ENCODE measurements at regions not wholly inside any gene's neighbourhood (a gene's known extent, or its start where the extent isn't known, plus 50 kb on each side); places are given as distances from the start of the nearest gene placed in this dataset.
A peak's percentile ranks its signal among the peaks of the same experiment; 100 is the strongest.

DNA sequence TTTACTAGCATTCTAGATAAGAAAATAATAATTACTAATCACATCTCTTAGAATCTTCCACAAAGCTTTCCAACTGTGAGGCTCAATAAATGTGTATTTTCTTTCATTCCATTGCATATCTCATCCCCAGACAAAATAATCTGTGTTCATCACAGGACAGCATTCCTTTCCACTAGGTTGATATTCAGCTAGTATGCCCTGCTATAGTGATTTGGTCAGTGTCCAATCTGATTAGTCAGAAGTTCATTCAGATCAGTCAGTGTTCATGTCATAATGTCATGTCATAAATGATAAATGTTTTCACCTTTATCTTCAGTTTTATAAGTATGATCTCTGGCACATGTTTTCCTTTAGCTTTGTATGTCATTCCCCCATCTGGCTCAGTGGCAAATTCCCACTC, 611.4 kb downstream of the KCTD8 start:
- no peak for DNase-seq

DNA sequence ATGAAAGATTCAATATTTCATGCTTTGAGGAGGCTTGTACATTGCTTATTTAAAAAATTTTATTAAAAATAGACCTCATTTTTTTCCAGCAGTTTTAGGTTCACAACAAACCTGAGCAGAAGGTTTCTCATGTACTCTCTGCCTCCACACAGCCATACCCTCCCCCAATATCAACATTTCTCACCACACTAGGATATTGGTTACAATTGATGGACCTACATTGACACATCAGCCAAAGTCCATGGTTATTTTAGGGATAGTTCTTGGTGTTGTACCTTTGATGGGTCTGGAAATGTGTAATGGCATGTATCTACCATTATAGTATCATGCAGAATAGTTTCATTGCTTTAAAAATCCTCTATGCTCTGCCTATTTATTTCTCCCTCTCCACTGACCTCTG, 611.0 kb downstream of the KCTD8 start:
- DNase-seq, result no peak

DNA sequence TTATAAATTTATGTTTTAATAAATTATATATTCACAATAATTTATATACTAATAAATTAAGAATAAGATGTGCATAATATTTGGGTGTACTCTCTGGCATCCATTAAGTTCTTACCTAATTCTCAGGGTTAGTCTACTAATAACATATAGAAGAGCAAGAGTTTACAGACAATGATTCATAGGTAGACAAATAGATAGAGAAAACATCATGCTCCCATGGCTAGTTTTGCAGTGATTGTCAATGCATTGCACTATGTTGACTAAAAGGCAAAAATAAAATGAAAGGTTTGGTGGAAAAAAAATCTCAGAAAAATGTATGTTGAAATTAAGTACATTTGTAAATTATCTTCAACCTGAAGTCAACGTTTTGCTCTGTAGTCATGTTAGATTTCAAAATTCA, 606.0 kb downstream of the KCTD8 start:
- DNase-seq, result no peak

DNA sequence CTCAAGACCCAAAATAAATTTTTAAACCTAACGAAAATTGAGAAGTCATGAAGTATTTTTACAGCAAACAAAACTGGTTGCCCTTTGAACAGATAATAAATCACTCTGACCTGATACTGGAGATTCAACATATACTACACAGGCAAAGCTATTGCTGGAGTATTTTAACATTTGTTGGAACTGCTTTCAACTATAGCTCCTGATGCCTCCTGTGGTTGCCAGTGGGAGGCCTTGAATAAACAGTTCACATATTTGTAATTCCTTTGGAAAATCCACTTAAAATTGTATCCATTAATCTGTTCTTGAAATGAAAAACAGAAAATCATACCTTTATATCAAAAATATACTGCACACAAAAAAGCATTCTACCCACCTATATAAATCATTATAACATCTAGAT, 605.1 kb downstream of the KCTD8 start:
- DNase-seq, result no peak

DNA sequence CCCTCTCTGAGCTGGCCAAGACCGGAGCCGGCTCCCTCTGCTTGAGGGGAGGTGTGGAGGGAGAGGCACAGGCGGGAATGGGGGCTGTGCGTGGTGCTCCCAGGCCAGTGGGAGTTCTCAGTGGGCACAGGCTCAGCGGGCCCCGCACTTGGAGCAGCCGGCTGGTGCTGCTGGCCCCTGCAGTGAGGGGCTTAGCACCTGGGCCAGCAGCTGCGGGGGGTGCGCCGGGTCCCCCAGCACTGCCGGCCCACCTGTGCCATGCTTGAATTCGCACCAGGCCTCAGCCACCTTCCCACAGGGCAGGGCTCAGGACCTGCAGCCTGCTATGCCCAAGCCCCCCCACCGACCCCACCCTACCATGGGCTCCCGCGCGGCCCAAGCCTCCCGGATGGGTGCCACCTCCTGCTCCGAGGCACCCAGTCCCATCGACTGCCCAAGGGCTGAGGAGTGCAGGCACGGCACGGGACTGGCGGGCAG, 602.5 kb downstream of the KCTD8 start:
- DNase-seq, result no peak

DNA sequence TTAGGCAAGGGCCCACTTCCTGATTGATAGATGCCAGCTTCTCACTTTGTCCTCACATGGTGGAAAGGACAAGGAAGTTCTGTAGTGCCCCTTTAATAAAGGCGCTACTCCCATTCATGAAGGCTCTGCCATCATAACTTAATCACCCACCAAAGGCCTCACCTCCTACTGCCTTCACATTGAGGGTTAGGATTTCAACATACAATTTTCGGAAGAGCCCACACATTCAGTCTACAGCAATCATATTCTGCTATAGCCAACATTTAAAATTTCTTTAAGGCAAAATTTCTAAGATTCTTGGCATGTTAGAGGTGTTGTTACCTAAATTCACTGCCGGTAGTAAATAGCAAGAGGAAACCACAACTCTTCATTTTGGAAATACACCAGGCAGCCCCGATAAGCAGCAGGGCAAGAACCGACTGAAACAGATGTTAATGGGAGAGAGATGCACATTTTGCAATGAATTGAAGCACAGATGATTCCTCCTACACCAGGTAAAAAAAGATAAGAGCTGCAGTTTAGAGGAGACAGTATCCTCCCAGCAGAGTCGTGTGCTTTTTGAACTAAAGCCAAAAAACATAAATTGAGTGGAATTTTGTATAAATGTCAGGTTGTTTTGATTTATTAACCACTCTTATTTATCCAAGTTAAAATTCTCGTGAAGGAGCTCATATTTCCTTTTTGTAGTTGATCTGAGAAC, 594.9 kb downstream of the KCTD8 start:
- DNase-seq, result no peak

DNA sequence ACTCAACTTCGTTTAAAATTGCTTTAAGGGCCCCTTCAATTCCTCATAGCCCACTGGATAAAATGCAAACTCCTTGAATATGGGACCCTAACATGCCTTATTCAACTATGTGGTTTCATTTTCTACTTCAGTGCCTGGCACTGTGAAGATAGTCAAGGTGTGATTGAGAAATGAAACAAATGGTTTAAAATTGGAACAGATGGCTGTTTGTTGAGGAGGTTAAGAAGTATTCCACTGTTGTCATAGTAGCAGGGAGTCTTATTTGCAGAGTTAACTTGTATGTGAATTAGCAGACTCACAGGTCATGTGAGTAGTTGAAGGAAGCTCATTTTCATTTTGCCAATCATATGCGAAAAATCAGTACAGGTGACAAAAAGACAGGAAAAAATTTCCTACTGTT, 593.3 kb downstream of the KCTD8 start:
- no peak for DNase-seq

DNA sequence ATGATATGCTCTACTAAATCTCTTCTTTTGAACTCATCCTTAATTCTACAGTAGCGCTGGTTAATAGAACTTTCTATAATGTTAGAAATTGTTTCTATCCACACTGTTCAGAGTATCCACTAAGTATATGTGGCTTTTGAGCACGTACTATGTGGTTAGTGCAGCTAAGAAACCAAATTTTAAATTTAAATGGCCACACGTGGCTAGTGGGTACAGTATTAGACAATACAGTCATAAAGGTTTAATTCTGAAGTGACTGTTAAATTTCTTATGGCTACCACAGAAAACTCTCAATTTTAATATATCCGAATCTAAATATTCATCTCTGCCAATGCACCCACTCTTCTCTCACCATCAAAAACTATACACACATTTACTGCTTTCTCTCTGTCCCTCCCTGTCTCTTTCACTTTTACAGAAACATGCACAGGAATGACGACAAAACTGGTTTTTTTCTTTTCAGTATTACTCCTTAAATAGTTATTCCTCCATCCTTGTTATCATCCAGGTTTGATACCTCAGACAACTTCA, 583.9 kb downstream of the KCTD8 start:
- no peak for DNase-seq

DNA sequence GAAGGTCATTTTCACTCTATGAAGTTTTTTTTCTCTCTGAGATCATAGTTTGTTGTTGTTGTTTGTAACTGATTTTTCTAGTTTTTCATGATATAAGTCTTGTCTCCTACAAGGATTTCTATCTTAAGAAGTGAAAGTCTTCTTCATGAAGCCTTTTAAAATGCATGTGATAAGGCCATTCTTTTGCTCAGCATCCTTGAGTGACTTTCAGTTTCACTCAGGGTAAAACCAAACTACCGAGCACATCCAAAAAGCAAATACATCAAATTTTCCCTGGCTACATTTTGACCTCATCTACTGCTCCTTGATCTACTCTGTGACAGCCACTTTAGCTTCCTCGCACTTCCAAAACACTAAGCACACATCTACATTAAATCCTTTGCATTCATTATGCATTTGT, 580.7 kb downstream of the KCTD8 start:
- DNase-seq, result no peak

DNA sequence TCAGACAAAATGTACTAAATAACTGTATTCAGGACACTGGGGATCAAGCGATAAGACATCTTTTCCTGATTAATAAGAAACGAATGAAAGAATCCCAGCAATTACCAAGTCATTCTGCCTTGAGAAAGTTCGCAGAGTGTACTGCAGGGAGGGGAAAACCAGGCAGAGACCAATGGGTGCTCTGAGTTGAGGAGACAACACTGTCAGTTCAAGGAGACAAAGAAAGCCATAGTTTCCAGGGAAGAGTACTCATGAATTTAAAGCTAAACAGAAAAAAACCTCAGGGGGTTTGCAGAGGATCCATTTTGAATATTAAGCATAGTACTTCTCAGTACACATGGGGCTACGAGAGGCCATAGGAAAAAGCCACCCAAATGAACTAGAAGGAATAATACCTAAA, 573.0 kb downstream of the KCTD8 start:
- DNase-seq, result no peak

DNA sequence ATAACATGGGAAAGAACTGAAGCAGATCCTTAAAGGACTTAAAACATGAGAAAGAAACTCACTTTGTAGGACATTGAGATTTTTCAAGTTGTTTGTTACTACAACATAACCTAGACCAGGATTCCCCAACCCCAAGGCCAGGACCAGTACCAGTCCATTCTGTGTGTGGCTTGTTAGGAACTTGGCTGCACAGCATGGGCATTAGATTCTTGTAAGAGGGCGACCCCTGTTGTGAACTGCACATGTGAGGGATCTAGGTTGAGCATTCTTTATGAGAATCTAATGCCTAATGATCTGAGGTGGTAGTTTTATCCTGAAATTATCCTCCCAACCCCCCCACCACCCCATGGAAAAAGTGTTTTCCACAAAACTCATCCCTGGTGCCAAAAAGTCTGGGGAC, 566.1 kb downstream of the KCTD8 start:
- DNase-seq, result no peak

DNA sequence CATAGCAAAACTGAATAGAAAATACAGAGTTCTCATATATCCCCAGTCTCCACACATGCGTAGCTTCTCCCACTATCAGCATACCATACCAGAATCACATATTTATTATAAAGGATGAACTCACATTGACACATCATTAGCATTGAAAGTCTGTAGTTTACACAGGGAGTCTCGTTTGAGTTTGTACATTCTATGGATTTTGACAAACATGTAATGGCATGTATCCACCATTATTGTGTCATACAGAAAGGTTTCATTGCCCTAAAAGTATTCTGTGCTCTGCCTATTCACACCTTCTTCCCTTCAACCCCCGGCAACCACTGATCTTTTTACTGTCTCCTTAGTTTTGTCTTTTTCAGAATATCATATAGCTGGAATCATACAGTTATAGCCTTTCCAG, 562.4 kb downstream of the KCTD8 start:
- DNase-seq, result no peak

DNA sequence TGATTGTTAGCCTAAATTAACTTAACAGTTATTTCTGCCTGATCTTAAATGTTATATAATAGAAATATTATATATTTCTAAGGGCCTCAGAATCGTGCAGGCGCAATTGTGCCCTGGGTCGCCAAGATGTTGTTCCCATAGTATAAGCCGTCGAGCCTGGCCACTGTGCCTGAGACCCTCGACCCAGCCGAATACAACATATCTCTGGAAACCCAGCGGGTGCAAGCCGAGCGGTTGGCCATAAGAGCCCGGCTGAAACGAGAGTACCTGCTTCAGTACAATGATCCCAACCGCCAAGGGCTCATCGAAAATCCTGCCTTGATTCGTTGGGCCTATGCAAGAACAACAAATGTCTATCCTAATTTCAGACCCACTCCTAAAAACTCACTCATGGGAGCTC, 549.8 kb downstream of the KCTD8 start:
- no peak for DNase-seq

DNA sequence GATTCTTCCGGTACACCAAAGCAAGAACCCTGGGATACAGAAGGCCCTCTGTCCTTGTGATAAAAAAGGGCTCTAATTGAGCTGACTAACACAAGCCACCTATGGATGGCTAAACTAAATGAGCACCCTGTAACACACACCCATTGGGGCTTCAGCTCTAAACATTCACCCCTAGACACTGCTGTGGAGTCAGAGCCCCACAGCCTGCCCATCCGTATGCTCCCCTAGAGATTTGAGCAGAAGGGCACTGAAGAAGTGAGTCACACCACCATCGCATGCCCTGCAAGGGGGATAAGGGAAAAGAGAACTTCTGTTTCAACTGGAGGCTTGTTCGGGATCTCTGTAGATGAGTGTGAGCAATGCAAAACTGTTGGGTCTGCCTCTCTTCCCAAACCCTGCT, 545.2 kb downstream of the KCTD8 start:
- DNase-seq, result no peak

DNA sequence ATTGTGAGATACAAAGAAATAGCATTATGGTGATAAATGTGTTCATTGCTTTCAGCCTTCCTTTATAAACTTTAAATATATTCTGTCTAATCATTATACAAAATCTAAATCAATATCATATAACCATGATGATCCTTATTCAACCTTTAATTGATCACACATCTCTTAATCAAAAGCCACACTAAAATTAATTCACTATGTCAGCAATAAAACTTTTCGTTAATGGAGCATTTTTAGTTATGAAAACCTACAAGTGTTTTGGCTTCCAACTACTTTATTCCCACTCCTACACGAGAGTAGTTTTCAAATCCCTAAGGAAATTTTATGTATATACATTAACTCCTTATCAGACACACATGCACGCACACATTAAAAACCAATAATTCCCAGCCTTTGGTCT, 530.2 kb downstream of the KCTD8 start:
- DNase-seq, result no peak

DNA sequence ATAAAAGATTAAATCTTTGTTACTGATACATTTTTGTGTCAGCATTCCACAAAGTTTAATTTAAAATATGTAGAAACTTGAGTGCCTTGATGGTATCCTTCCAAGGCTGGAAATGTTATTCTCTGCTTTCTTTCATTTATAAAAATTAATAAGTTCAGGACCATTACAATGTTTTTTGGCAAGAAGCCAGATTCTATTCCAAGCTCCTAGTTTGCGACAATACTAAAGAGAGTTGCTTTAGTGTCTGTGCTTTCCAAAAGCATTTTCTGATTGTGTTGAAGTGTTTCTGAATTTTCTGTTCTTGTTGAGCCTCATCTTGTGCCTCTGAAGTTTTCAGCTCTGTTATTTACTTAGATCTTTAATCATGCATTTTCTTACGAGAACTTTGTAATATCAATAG, 516.2 kb downstream of the KCTD8 start:
- peak in 1 of 2 donors; percentile 3 for DNase-seq

DNA sequence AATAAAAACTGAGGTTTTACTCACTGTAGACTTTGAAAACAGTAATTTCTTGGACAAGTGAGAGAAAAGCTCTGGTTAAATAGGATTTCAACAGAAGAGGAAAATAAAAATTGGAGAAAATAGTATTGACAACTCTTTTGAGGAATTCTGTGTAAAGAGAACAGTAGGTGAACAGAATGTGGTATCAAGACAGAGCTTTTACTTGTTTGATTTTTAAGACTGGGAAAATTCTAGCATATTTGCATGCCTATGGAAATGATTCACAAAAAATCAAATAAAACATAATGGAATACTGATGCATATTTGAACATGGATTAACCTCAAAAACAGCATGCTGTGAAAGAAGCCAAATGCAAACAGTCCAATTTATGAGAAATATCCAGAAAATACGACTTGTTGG, 504.6 kb downstream of the KCTD8 start:
- DNase-seq, result no peak

DNA sequence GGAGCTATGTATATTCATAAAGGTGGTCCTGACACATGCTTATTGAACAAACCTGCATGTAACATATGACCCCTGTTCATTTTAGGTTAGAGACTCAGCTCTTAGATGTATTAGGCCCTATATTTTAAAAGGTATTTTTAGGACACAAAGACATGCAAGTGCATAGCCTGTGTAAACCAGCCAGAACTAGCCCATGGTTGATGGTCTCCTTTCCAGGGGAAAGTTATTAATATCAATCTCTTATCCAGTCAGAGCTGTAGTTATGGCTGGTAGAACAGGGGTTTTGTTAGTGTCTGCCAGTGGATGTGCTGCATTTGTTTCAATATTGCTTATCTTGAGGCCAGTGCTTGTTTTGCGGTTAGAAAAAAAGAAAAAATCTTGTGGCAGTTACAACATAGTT, 488.6 kb downstream of the KCTD8 start:
- no peak for DNase-seq

DNA sequence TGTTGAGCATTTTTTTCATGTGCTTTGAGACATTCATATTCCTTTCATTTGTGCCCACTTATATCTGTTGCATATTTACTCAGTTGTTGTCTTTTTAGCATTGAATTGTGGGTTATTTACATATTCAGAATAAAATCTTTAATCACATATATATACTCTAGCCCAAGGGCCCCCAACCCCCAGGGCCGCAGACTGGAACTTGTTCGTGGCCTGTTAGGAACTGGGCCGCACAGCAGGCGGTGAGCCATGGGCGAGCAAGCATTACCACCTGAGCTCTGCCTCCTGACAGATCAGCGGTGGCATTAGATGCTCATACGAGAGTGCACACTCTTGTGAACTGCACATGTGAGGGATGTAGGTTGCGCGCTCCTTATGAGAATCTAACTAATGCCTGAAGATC, 480.6 kb downstream of the KCTD8 start:
- DNase-seq, result no peak

DNA sequence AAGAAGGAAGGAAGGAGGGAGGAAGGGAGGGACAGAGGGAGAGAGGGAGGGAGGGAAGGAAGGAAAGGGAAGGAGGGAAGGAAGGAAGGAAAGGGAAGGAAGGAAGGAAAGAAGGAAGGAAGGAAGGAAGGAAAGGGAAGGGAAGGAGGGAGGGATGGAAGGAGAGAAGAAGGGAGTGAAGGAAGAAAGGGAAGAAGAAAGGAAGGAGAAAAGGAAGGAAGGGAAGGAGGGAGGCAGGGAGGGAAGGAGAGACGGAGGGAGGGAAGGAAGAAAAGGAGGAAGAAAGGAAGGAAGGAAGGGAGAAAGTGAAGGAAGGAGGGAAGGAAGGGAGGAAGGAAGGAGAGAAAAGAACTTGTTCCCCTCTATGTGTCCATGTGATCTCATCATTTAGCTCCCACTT, 465.0 kb downstream of the KCTD8 start:
- DNase-seq, result no peak

DNA sequence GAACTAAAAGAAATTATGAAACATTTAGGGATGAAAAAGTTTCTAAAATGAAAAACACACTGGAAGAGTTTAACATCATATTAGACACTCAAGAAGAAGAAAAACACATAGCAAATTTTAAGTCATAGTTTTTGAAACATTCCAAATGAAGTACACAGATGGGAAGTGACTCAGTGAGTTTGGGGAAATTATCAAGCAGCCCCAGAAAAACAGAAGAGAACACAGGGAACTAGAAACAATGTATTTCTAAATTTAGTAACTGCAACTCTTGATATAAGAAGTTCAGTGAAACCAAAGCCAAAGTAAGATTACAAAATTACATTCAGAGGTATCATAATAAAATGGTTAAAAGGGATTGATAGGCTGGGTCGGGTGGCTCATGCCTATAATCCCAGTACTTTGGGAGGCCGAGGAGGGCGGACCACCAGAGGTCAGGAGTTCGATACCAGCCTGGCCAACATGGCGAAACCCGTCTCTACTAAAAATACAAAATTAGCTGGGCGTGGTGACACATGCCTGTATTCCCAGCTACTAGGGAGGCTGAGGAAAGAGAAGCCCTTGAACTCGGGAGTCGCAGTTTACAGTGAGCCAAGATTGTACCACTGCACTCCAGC, 461.2 kb downstream of the KCTD8 start:
- DNase-seq, result no peak

DNA sequence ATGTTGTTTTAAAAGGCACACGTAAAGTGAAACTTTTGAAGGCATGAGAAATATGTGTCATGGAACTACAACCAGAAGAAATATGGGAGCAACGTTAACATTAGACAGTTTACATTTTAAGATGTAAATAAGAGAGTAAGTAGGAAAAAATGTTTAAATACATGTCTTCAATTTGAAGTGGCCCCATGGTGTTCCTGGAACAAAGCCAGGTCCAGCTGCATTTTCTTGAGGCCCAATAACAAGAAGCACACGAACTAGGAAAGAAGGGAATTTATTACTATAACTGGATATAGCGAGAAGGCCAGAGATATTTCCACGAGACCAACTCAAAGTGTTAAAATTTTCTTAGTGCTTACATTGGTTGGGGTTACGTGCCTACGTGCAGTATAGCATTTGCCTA, 458.1 kb downstream of the KCTD8 start:
- DNase-seq, result no peak

DNA sequence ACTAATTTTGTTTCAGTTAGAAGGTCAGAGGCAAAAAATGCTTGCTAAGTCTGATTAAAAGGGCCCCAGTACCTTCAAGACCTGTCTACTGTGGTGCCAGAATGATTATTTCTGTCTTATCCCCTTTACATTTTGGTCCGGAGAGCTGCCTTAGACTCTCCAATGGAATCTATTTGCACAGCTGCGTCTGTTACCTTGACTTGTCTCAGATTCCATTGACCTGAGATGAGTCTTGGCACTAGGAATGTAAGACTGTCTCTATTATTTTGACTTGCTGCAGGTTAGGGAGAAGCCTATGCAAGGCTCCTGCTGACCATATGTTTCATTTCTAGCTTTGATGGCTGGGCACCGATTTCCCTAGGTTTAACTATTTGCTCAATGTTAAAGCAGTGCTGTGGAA, 457.6 kb downstream of the KCTD8 start:
- no peak for DNase-seq

DNA sequence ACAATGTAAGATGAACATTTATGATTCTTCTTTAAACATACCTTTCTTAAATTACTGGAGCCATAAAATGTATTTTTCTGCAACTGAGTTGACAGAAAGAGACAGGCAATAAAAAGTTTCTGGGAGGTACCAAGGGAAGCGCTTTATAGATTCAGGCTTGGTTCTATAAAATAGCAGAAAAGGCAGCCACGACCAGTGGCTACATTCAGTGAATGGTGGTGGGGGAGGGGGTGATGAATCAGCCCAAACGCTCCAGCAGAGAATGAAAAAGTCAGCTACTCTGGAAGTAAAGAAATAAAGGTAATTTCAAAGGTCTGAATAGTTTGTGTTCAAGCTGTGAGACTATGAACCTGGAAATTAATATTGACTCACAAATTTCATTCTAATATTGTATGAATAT, 456.1 kb downstream of the KCTD8 start:
- DNase-seq, result no peak
